Adrenal gland (tissue), 9 donors: ENCODE measurements at regions not wholly inside any gene's neighbourhood (a gene's known extent, or its start where the extent isn't known, plus 50 kb on each side); places are given as distances from the start of the nearest gene placed in this dataset.

Source experiments
- DNase-seq, 7 donors: peaks; one replicate each; pipeline ENCODE4 v3.0.0-alpha.2; 2019 to 2020
- H3K27ac ChIP-seq, 5 donors: fragments of 200-600 bp; sonication (generic) in 4 of 5; 1 replicate in 3 of 5; 2 replicates in 2 of 5; pipeline versions ENCODE4 v1.5.1 to v1.8.0; 2016 to 2020; ENCODE audit warnings: mild to moderate bottlenecking in 1 of 5
- H3K27me3 ChIP-seq: fragments of 200-600 bp; 2 replicates; pipeline ENCODE4 v1.8.0; 2021
- H3K36me3 ChIP-seq, 2 donors: fragments of 200-600 bp; replicated peaks in 1 of 2; 1 replicate in 1 of 2; 2 replicates in 1 of 2; pipeline versions ENCODE4 v1.5.1 to v1.8.0; 2018 to 2022
- H3K4me1 ChIP-seq, 2 donors: fragments of 200-600 bp; replicated peaks in 1 of 2; 1 replicate in 1 of 2; 2 replicates in 1 of 2; pipeline versions ENCODE4 v1.5.1 to v1.8.0; 2018 to 2021
- H3K4me3 ChIP-seq, 4 donors: fragments of 200-600 bp; sonication (generic) in 3 of 4; one replicate each; pipeline ENCODE4 v1.5.1; 2016 to 2018
- H3K9me3 ChIP-seq, 3 donors: fragments of 200-600 bp; sonication (generic) in 1 of 3; replicated peaks in 1 of 3; 1 replicate in 2 of 3; 2 replicates in 1 of 3; pipeline versions ENCODE4 v1.5.1 to v1.8.0; 2016 to 2021
- CTCF ChIP-seq, 6 experiments: fragments of 450-650 bp in 4 of 6; fragments of 200-600 bp in 2 of 6; sonication (generic) in 1 of 6; IDR thresholded peaks; 1 replicate in 5 of 6; 2 replicates in 1 of 6; pipeline versions ENCODE4 v1.5.1 to v1.8.0; 2016 to 2021; ENCODE audit warnings: antibody characterized with exemption in 6 of 6, mild to moderate bottlenecking in 2 of 6, moderate library complexity in 1 of 6
- POLR2A ChIP-seq, 2 donors: fragments of 450-650 bp; IDR thresholded peaks; one replicate each; pipeline ENCODE4 v1.6.1; 2017; ENCODE audit warnings: antibody characterized with exemption in 2 of 2, mild to moderate bottlenecking in 2 of 2, moderate library complexity in 1 of 2
- WGBS, 4 donors: extraction: QIAGEN DNeasy Blood & Tissue Kit in 2 of 4; methylation state at CpG; one replicate each; pipeline versions ENCODE4 v1.1.5 to v1.1.7; 2013 to 2017; 5-methylcytosine and 5-hydroxymethylcytosine counted together
- intact Hi-C, 2 donors: fragments of 100-400 bp; cut with DNase I; formaldehyde crosslinking; loops; one replicate each; pipeline versions ENCODE4 v1.14.1 to v1.15.0; 2022 to 2023
- donor health status: healthy with polysubstance abuse.
- donor health status: Bipolar disorder and iron deficiency.
- donor health status: DM: yes; HTN: yes; CAD: no.
- donor health status: DM: no; HTN: no; CAD: no.
- donor health status: DM: no; HTN: no; CAD: no.

- Histone ChIP-seq H3K27ac (no peak overlapping the region), H3K9me3 (no peaks in the 10 kb centered on the region), H3K36me3 (no peaks in the 10 kb centered on the region), H3K27me3 (no peaks in the 10 kb centered on the region), H3K4me1 (no peaks in the 10 kb centered on the region), H3K4me3 (no peak overlapping the region)
- intact Hi-C loops = no loop called here
- no peak for DNase-seq
- 79 to 97% (median 89%) methylated on average over 4 of the region's 4 CpGs for WGBS, 4 donors
- TF ChIP-seq POLR2A (IDR thresholded peaks at IDR 0.05) = no peak
- no peak for TF ChIP-seq CTCF (IDR thresholded peaks at IDR 0.05)
These were observed 65.5 kb upstream of the HHIP start for GRCh38 chr4:144580430-144580829.

- WGBS, 4 donors = 70 to 77% (median 73%) methylated on average over 7 of the region's 7 CpGs
- Histone ChIP-seq H3K4me1 (no peaks in the 10 kb centered on the region), H3K36me3 (no peaks in the 10 kb centered on the region), H3K4me3 (no peak overlapping the region), H3K9me3 (no peaks in the 10 kb centered on the region), H3K27ac (no peak overlapping the region), H3K27me3 (no peaks in the 10 kb centered on the region)
- intact Hi-C loops = no loop called here
- TF ChIP-seq CTCF (IDR thresholded peaks at IDR 0.05) (no peak), POLR2A (IDR thresholded peaks at IDR 0.05) (no peak)
- no peak for DNase-seq
These were observed 63.7 kb upstream of the HHIP start for GRCh38 chr4:144582105-144582850.

DNA sequence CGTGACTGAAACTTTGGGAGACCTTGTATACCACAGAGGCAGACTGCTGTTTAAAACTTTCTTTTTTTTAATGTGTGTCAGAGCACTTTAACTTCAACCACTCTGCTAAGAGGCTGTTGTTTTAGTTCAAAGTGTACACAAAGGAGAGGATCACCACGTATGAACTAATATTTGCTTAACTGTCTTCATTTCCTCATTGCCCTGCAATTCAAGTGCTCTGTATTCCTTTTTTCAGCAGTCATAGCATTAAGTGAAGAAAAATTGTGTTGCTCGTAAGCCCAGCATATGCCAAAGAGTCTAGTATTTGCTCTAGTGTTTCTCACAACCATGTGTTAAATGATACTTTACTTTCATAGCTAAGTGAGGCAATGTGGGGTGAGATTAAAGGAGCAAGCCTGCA is 63.0 kb upstream of the HHIP start:
- 62 to 72% (median 64%) methylated on average over 3 of the region's 3 CpGs for WGBS, 4 donors
- Histone ChIP-seq H3K36me3 (no peaks in the 10 kb centered on the region), H3K9me3 (no peaks in the 10 kb centered on the region), H3K4me3 (no peak overlapping the region), H3K4me1 (no peaks in the 10 kb centered on the region), H3K27ac (no peak overlapping the region), H3K27me3 (no peaks in the 10 kb centered on the region)
- no peak for TF ChIP-seq CTCF (IDR thresholded peaks at IDR 0.05)
- no peak for TF ChIP-seq POLR2A (IDR thresholded peaks at IDR 0.05)
- intact Hi-C loops = no loop called here
- DNase-seq = no peak

DNA sequence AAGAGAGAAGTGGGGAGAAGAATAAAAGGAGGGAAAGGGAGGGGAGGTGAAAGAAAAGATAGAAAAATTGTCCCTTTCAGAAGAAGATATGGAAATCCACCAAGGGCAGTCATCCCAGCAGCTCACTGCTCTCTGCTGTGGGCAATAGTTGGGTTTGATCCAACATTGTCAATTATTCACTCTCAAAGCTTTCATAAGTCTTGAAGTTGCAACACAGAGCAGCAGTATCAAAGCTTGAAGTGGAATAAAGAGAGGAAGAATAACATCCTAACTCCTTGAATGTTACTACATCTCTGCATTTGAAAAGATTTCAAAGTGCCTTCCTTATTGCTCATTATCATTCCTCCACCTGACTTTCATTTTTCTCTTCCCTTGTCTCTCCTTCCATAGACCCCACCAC is 62.3 kb upstream of the HHIP start:
- no peak overlapping the region for H3K27ac ChIP-seq
- no peaks in the 10 kb centered on the region for H3K4me1 ChIP-seq
- H3K27me3 ChIP-seq = no peaks in the 10 kb centered on the region
- TF ChIP-seq CTCF (IDR thresholded peaks at IDR 0.05) (no peak), POLR2A (IDR thresholded peaks at IDR 0.05) (no peak)
- intact Hi-C loops = no loop called here
- DNase-seq = no peak
- no peaks in the 10 kb centered on the region for H3K9me3 ChIP-seq
- no peak overlapping the region for H3K4me3 ChIP-seq
- H3K36me3 ChIP-seq = no peaks in the 10 kb centered on the region
